GM12865 (cell line): ENCODE measurements at regions not wholly inside any gene's neighbourhood (a gene's known extent, or its start where the extent isn't known, plus 50 kb on each side); places are given as distances from the start of the nearest gene placed in this dataset.

Experiments used
- DNase-seq: peaks from one replicate; pipeline ENCODE4 v3.0.0; 2010; ENCODE audit warnings: low read depth
- H3K4me3 ChIP-seq: 2 replicates; pipeline ENCODE4 v1.5.1; 2011; ENCODE audit warnings: mild to moderate bottlenecking, low read depth, low read length, control low read depth
- TF ChIP-seq, protein P1 (sequence below): IDR thresholded peaks from 2 replicates; pipeline ENCODE4 v1.5.1; 2011; ENCODE audit warnings: low read length, control low read depth, low read depth, inconsistent platforms; ENCODE audit not compliant: insufficient read depth; ENCODE audit errors: missing control alignments

- TF ChIP-seq, protein P1, sequence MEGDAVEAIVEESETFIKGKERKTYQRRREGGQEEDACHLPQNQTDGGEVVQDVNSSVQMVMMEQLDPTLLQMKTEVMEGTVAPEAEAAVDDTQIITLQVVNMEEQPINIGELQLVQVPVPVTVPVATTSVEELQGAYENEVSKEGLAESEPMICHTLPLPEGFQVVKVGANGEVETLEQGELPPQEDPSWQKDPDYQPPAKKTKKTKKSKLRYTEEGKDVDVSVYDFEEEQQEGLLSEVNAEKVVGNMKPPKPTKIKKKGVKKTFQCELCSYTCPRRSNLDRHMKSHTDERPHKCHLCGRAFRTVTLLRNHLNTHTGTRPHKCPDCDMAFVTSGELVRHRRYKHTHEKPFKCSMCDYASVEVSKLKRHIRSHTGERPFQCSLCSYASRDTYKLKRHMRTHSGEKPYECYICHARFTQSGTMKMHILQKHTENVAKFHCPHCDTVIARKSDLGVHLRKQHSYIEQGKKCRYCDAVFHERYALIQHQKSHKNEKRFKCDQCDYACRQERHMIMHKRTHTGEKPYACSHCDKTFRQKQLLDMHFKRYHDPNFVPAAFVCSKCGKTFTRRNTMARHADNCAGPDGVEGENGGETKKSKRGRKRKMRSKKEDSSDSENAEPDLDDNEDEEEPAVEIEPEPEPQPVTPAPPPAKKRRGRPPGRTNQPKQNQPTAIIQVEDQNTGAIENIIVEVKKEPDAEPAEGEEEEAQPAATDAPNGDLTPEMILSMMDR, result no peak
- no peak overlapping the region for H3K4me3 ChIP-seq
- no peak for DNase-seq
Measured at GRCh38 chr2:180523621-180524340, 456.6 kb upstream of the UBE2E3 start.

DNA sequence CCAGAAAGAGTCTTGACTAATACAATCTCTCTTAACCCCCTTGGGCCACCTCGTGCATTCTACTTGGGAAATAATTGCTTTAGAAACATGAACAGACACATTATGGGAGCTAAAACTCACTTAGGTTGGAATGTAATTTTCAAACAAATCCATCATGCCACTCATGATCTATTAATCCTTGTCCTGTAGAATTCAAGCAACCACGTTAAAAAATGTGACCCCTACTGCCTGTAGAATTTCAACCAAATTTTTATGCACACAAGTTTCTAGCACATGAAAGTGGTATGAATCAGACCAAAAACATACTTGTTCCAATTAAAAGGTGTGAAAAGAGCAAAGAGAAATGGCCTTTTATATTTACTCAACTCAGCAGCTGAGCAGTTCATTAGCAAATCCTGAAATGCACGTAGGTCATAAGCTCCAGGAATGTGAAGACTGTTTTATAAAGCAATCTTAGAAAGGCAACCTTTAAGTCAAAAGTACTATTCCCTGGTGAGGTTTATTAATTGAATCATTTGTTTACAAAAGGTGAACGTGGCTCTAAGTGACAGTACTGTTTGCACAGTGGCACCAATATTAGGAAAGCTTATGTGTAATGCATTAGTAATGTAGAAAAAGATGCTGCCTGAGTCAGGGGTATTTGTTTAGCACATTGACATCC, 459.4 kb upstream of the UBE2E3 start:
- TF ChIP-seq, protein P1, result no peak
- no peak overlapping the region for H3K4me3 ChIP-seq
- DNase-seq, result no peak

DNA sequence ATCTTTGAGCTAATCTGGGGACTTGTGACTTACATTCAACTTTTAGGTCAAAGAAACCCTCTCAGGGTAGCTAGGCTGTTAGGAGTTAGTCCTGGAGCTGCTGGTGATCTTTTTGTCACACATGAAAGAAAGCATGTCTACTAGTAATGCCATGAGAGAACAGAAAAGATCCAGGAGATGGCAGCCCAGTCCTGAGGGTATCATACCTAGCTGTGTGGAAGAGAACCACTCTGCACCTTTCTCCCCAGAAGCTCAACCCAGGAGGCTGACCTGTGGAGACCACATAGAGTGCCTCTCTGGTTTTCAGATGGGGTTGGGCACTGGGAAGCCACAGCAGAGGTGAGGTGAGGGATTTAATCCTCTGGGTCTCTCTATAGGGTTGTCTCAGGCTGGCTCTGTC, 460.2 kb upstream of the UBE2E3 start:
- no peak for DNase-seq
- no peak overlapping the region for H3K4me3 ChIP-seq
- TF ChIP-seq, protein P1, result no peak

GRCh38 chr2:180519276-180519675, 461.1 kb upstream of the UBE2E3 start:
- no peak overlapping the region for H3K4me3 ChIP-seq
- no peak for DNase-seq
- TF ChIP-seq, protein P1, result no peak

- DNase-seq, result peak; percentile 9
- TF ChIP-seq, protein P1, result no peak
- H3K4me3 ChIP-seq, result no peak overlapping the region
Measured at GRCh38 chr2:180516232-180516631, 464.2 kb upstream of the UBE2E3 start.

DNA sequence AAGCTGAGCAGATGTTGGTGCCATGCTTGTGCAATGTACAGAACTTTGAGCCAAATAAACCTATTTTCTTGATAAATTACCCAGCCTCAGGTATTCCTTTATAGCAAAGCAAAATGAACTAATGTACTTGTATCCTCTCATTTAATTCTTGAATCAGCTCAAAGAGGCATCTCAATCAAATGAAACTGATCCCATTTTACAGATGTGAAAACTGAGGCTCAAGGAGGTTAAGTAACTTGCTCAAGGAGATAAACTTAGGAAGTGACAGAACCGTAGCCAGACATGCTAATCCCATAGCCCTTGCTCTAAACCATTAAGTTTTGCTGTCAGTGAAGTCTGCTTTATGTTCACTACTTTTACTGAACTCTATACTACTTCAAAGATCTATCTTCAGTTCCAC, 467.0 kb upstream of the UBE2E3 start:
- DNase-seq, result no peak
- TF ChIP-seq, protein P1, result no peak
- no peak overlapping the region for H3K4me3 ChIP-seq

GRCh38 chr2:180508458-180508857, 471.9 kb upstream of the UBE2E3 start:
- H3K4me3 ChIP-seq, result no peak overlapping the region
- TF ChIP-seq, protein P1, result no peak
- no peak for DNase-seq
